Activated naive CD8-positive, alpha-beta T cell treated with anti-CD3 and anti-CD28 coated beads, Interleukin-2, amount 50 U/mL, for 24 hours (primary cell): ENCODE measurements at regions not wholly inside any gene's neighbourhood (a gene's known extent, or its start where the extent isn't known, plus 50 kb on each side); places are given as distances from the start of the nearest gene placed in this dataset.

Source experiments
- ATAC-seq: fragments of 150-1000 bp; cut with Tn5 transposase; one replicate; pipeline ENCODE4 v1.10.0; 2021
- DNase-seq: peaks from one replicate; pipeline ENCODE4 v3.0.0; 2021
- H3K27ac Mint-ChIP-seq: one replicate; pipeline ENCODE4 v1.8.0; 2021; ENCODE audit warnings: mild to moderate bottlenecking, mixed read lengths
- H3K27me3 Mint-ChIP-seq: one replicate; pipeline ENCODE4 v1.8.0; 2021; ENCODE audit warnings: mixed read lengths
- H3K36me3 Mint-ChIP-seq: one replicate; pipeline ENCODE4 v1.8.0; 2021; ENCODE audit warnings: low read depth, mixed read lengths
- H3K4me1 Mint-ChIP-seq: one replicate; pipeline ENCODE4 v1.8.0; 2021; ENCODE audit warnings: mixed read lengths
- H3K4me3 Mint-ChIP-seq: one replicate; pipeline ENCODE4 v1.8.0; 2021; ENCODE audit warnings: mild to moderate bottlenecking, moderate library complexity, mixed read lengths
- H3K9me3 Mint-ChIP-seq: one replicate; pipeline ENCODE4 v1.8.0; 2021; ENCODE audit warnings: mixed read lengths

DNA sequence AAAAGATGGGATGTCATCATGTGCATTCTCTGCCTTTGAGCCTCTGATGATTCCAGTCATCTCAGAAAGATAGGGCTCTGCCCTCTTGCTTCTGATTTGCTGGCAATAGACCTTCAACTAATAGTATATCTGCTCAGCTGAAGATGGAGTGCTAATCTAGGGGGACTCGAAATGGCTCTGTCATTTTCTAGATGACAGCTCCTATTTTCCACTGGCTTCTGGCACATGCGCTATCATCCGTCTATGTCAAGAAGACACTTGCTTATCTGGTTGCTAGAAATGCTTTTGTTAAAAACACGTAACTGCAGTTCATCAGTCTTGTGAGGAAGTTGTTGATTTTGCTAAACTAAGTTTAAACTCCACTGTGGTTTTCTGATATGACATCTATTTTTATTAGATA lies 265.5 kb upstream of the ZNF608 start:
- ATAC-seq: no peak

DNA sequence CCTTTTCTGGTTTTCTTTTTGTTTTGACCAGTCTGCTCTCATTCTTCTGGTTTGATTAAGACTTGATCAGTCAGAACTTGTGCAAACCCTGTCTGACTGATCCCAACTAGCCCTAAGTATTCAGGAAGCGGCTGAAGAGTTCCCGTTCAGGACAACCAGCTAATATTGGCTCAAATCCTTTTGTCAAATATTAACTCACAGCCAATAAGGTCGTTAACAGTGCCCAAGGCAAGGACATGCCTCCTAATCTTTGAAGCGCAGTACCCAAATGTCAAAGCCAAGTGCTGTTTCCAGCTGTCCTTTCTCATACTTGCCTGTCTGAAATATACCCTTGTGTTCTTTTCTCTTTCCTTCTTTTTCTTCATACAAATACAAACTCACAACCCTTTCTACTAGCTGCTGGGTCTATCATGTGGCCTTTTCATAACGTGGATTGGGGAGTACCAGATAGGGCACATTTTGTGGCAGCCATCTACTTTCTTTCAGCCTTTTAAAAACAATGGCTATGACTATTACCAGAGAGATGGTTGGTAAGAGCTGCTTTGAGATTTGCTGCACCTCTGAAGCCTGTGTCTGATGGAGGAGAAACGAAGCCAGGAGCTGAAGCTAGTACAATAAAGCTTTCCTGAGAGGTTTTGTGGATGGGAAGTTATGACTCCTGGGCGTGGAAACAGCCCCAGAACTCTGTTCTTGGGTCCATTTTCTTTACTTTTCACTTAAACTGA lies 266.4 kb upstream of the ZNF608 start:
- no peaks in the 10 kb centered on the region for H3K36me3 Mint-ChIP-seq
- no peak for ATAC-seq

More for the DNA sequence above, 265.5 kb upstream of the ZNF608 start:
- no peaks in the 10 kb centered on the region for H3K27me3 Mint-ChIP-seq
- no peaks in the 10 kb centered on the region for H3K9me3 Mint-ChIP-seq
- H3K27ac Mint-ChIP-seq: no peak overlapping the region
- peaks cover 6% of the 10 kb centered on the region for H3K4me1 Mint-ChIP-seq
- no peaks in the 10 kb centered on the region for H3K36me3 Mint-ChIP-seq
- no peak overlapping the region for H3K4me3 Mint-ChIP-seq
- no peak for DNase-seq

DNA sequence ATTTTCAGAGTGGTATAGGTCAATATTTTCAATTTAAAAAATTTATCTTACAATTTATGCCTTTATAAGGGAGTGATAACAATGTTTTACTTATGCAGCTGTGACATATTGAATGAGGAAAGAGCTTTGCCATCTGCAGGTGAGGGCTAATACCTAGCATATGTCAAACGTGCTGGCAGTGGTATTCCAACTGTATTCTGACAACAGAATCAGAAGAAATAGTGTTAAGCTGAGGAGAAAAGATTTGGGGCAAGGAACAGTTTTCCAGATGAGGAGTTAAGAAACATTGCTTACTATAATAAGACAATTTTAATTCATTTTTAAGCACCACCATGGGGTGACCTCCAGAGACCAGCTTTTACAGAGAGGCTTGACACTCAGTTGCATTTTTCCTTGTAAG lies 267.8 kb upstream of the ZNF608 start:
- H3K9me3 Mint-ChIP-seq: no peaks in the 10 kb centered on the region
- no peaks in the 10 kb centered on the region for H3K36me3 Mint-ChIP-seq
- DNase-seq (no peak), ATAC-seq (no peak)
- peaks cover 6% of the 10 kb centered on the region for H3K4me1 Mint-ChIP-seq
- H3K27ac Mint-ChIP-seq: no peak overlapping the region
- H3K27me3 Mint-ChIP-seq: peaks cover 2% of the 10 kb centered on the region
- no peak overlapping the region for H3K4me3 Mint-ChIP-seq

More for the DNA sequence above, 266.4 kb upstream of the ZNF608 start:
- DNase-seq: no peak
- H3K9me3 Mint-ChIP-seq: no peaks in the 10 kb centered on the region
- peaks cover 6% of the 10 kb centered on the region for H3K4me1 Mint-ChIP-seq
- H3K27ac Mint-ChIP-seq: no peak overlapping the region
- no peaks in the 10 kb centered on the region for H3K27me3 Mint-ChIP-seq
- no peak overlapping the region for H3K4me3 Mint-ChIP-seq

DNA sequence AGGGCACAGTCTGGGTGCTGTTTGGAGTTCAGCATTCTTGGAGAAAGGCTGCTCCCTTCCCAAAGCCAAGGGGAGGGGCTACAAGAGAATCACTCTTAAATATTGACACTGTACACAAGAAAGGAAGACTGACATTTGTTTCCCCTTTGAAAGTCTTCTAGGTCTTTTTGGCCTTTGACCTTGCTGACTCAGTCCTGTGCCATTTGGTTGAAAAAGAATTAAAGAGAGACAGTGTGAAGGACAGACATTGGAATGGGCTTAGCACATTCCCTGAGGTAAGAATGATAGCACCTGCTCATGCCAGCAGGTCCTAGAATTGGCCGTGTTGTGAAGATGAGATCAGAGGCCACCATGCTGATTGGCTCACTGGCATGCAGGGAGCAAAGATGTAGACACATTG lies 271.4 kb upstream of the ZNF608 start:
- Mint-ChIP-seq H3K36me3 (no peaks in the 10 kb centered on the region), H3K9me3 (no peaks in the 10 kb centered on the region), H3K4me1 (peaks cover 2% of the 10 kb centered on the region), H3K4me3 (no peak overlapping the region), H3K27ac (no peak overlapping the region), H3K27me3 (peaks cover 2% of the 10 kb centered on the region)
- DNase-seq (no peak), ATAC-seq (no peak)

DNA sequence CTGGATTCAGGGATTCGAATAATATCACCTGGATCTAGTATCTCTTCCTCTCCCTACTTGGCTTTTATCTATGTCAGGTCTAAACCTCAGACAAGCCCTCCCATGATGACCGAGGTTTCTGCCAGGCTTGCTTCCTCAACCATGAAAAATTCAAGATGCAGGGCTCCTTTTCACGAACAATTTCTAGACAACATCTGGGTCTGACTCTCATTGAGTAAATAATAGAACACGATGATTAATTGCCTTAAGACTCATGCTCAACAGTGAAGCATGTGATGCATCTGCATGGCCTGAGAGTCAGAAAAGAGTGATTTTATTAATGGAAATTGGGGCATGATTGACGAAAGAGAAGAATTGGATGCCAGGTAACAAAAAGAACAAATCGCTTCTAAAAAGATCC lies 277.2 kb upstream of the ZNF608 start:
- Mint-ChIP-seq H3K4me1 (no peaks in the 10 kb centered on the region), H3K36me3 (no peaks in the 10 kb centered on the region), H3K4me3 (no peak overlapping the region), H3K9me3 (no peaks in the 10 kb centered on the region), H3K27ac (no peak overlapping the region), H3K27me3 (peaks cover 2% of the 10 kb centered on the region)
- ATAC-seq (no peak), DNase-seq (no peak)

DNA sequence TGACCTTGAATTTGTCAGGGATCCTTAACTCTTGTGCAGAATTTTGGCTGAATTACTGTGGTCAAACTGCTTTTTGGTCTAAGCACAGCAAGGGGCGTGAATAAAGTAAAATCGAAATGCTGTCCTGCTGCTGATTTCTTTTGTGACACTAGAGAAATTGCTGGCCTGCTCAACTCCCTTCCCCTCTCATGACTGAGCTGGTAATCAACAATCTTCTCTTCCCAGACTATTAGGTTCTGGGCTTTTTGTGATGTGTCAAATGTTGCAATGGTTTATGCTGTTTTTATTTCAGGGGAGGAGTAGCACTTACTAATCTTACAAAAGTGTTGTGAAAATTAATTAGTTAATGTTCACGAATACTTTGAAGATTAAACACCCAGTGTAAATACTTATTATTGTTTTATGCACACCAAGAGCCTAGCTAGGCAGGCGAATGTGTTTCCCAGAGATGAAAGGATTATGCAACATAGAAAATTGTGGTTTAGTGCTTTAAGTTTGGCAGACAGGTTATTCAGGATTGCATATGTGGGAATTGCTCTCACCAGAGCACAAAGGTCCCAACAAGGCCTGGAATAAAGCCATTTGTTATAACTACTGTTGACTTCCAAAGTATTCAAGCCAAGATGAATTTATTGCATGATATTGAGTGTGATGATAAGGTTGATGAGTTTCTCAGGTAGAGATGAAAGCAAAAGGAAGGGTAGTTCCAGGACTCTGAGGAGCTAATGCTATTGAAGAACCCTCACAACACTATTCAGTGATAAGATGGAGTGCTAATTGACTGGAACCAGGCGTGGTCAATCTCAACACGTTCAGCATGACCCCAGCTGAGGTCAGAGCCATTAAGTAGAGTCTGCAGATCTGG lies 280.7 kb upstream of the ZNF608 start:
- H3K36me3 Mint-ChIP-seq: no peaks in the 10 kb centered on the region
- no peak overlapping the region for H3K4me3 Mint-ChIP-seq
- no peak overlapping the region for H3K27ac Mint-ChIP-seq
- H3K27me3 Mint-ChIP-seq: no peaks in the 10 kb centered on the region
- ATAC-seq: no peak
- H3K9me3 Mint-ChIP-seq: no peaks in the 10 kb centered on the region
- no peak for DNase-seq
- no peaks in the 10 kb centered on the region for H3K4me1 Mint-ChIP-seq

DNA sequence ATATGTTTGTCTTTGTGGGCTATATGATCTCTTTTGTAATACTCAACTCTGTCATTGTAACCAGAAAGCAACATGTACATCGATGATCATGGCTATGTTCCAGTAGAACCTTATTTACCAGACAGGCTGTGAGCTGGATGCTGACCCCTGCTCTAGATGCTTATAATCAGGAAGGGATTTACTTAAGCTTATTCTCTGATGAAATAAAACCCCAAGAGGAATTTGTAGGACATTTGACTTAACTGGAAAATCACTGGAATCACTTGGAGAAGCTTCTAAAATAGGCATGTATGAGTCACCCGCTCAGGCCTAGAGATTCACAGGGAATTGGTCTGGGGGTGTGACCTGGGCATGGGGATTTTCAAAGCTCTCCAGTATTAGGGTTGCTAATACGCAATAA lies 285.8 kb upstream of the ZNF608 start:
- H3K9me3 Mint-ChIP-seq: no peaks in the 10 kb centered on the region
- H3K27ac Mint-ChIP-seq: no peak overlapping the region

DNA sequence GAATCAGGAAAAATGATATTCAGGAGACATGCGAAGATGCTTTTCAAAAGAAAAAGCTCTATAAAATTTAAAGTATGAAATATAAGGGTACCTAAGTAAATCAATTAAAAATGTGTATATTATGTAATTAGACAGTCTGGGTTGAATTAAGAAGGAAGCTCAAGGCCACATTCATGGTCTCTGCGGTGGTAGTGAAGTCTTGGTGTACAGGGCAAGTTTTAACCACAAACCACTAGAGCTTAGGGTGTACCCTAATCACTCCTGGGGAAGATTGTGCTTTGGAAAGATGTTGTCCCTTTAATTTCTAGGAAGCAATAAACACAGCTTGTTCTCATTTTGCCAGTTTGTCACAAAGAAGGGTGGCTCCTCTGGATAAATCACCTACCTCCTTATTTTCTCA lies 287.2 kb upstream of the ZNF608 start:
- no peak overlapping the region for H3K27ac Mint-ChIP-seq
- H3K9me3 Mint-ChIP-seq: no peaks in the 10 kb centered on the region
- DNase-seq (no peak), ATAC-seq (no peak)
- H3K4me1 Mint-ChIP-seq: peaks cover 9% of the 10 kb centered on the region
- no peak overlapping the region for H3K4me3 Mint-ChIP-seq
- H3K27me3 Mint-ChIP-seq: peaks cover 4% of the 10 kb centered on the region
- no peaks in the 10 kb centered on the region for H3K36me3 Mint-ChIP-seq

More for the DNA sequence above, 285.8 kb upstream of the ZNF608 start:
- Mint-ChIP-seq H3K4me1 (peaks cover 3% of the 10 kb centered on the region), H3K27me3 (peaks cover 4% of the 10 kb centered on the region), H3K36me3 (no peaks in the 10 kb centered on the region), H3K4me3 (no peak overlapping the region)
- ATAC-seq (no peak), DNase-seq (no peak)

DNA sequence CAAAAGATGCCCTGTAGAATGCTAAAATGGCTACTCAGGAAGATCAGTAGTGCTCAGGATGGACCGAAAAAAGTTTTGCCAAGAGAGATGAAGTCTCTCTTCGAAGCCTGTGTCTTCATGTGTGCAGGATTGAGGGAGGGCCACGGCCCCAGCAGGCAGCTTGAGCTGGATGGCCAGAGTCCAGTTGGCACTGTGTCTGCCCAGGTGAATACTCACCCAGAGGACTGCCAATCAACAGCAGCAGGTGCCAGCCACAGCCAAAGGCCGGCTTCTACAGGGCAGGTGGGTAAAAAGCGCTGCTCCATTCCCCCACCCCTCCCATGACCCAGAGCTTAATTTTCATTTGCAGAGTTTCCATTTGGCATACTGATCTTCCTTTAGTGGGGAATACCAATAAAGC lies 287.9 kb upstream of the ZNF608 start:
- Mint-ChIP-seq H3K27ac (no peak overlapping the region), H3K4me1 (peaks cover 10% of the 10 kb centered on the region), H3K36me3 (no peaks in the 10 kb centered on the region), H3K9me3 (no peaks in the 10 kb centered on the region), H3K27me3 (peaks cover 4% of the 10 kb centered on the region), H3K4me3 (no peak overlapping the region)
- no peak for ATAC-seq
- DNase-seq: no peak

DNA sequence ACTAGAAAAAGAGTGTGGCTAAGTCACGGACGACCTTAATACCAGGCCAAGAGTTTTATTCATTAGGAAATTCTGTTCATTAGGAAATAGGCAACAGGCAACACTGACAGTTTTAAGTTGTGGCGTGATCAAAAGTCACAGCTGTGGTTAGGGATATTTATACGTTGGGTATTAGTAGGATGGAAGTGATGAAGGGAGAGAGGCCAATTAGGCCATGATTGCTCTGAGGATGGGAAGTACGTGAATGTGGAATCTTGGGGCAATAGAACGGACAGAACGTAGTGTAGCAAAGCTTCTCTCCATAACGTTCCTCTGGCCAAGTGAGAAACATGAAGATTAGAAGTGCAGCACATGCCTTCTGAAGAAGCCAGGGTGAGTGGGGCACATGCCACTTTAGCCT lies 290.1 kb upstream of the ZNF608 start:
- H3K27me3 Mint-ChIP-seq: peaks cover 4% of the 10 kb centered on the region
- H3K9me3 Mint-ChIP-seq: no peaks in the 10 kb centered on the region
- H3K36me3 Mint-ChIP-seq: no peaks in the 10 kb centered on the region
- H3K4me3 Mint-ChIP-seq: no peak overlapping the region
- DNase-seq (no peak), ATAC-seq (no peak)
- no peak overlapping the region for H3K27ac Mint-ChIP-seq
- H3K4me1 Mint-ChIP-seq: peaks cover 10% of the 10 kb centered on the region

DNA sequence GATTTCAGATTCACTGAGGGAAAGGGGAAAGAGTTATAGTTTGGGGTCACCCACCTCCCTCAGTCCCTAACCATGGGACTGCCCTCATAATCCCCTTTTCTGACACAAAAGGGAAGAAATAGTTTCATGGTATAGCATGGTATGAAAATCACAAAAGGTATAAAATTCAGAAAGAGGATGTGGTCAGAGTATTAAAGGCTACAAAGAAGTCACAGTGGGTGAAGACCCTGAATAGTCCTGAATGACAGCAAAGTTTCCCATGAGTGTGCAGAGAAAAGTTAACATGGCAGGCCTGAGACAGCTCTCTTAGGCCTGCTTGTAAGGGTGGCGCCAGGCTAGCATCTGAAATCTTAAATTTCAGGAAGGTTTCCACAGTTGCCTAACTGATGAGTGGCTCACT lies 290.6 kb upstream of the ZNF608 start:
- Mint-ChIP-seq H3K27ac (no peak overlapping the region), H3K27me3 (peaks cover 4% of the 10 kb centered on the region), H3K4me3 (no peak overlapping the region), H3K4me1 (peaks cover 10% of the 10 kb centered on the region), H3K36me3 (no peaks in the 10 kb centered on the region), H3K9me3 (no peaks in the 10 kb centered on the region)
- no peak for DNase-seq
- no peak for ATAC-seq

DNA sequence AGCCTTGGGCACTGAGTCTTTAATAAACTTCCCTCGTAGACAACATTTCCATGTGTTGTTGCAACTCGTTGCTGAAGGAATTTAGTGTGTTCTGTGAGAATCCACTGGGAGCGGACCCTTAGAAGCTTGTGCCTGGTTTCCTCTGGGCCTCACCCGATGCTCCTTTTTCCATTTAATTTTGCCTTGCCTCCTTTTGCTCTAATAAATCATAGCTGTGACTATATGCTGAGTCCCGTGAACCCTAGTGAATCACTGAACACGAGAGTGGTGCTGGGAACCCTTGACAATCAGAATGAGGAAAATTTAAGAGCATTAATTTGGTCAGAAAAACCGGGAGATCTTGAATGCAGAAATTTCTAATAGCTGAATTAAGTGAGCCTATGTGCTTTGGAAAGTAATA lies 291.1 kb upstream of the ZNF608 start:
- Mint-ChIP-seq H3K27ac (no peak overlapping the region), H3K4me1 (peaks cover 10% of the 10 kb centered on the region)

DNA sequence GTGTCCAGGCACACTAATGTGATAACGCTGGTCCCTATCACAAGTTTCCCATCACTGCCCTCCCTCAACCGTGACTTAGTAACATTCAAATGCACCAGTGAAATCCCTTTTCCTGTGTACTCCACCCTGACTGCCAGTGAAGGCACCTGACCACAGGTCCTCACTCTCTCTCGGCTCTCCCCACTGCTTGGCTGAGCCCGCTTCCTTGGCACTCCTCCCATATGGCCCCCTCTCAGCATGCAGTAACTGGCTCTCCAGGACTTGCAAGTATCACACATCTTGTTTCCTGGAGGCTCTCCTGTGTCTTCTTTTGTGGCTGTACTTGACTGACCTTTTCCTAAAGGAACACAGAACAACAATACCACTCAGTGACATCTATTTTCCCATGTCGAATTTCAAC lies 292.0 kb upstream of the ZNF608 start:
- peaks cover 4% of the 10 kb centered on the region for H3K27me3 Mint-ChIP-seq
- no peak overlapping the region for H3K27ac Mint-ChIP-seq
- no peak overlapping the region for H3K4me3 Mint-ChIP-seq
- no peak for DNase-seq
- ATAC-seq: no peak
- peaks cover 10% of the 10 kb centered on the region for H3K4me1 Mint-ChIP-seq
- no peaks in the 10 kb centered on the region for H3K9me3 Mint-ChIP-seq
- H3K36me3 Mint-ChIP-seq: no peaks in the 10 kb centered on the region

More for the DNA sequence above, 291.1 kb upstream of the ZNF608 start:
- Mint-ChIP-seq H3K36me3 (no peaks in the 10 kb centered on the region), H3K9me3 (no peaks in the 10 kb centered on the region), H3K4me3 (no peak overlapping the region), H3K27me3 (peaks cover 4% of the 10 kb centered on the region)
- ATAC-seq: no peak
- DNase-seq: no peak

DNA sequence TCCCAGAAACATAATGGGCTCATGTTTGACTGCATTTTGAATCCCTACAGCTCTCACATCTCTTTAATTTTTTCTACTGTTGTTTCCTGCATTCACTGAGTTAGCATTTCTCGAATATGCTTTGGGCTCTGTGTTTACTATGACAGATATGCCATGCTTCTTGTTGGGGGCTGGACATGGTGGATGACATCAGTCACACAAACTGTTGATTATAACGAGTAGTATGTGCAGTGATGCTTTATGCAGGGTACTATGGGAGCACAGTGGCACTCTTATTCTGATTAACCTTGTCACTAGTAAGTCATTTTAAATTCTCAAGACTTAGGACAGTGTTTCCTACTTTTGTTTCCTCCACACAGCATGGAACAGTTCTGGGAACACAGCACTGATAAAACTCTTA lies 295.4 kb upstream of the ZNF608 start:
- H3K9me3 Mint-ChIP-seq: no peaks in the 10 kb centered on the region
- no peaks in the 10 kb centered on the region for H3K36me3 Mint-ChIP-seq
- H3K27me3 Mint-ChIP-seq: no peaks in the 10 kb centered on the region
- ATAC-seq (no peak), DNase-seq (no peak)
- peaks cover 10% of the 10 kb centered on the region for H3K4me1 Mint-ChIP-seq
- no peak overlapping the region for H3K4me3 Mint-ChIP-seq
- no peak overlapping the region for H3K27ac Mint-ChIP-seq

DNA sequence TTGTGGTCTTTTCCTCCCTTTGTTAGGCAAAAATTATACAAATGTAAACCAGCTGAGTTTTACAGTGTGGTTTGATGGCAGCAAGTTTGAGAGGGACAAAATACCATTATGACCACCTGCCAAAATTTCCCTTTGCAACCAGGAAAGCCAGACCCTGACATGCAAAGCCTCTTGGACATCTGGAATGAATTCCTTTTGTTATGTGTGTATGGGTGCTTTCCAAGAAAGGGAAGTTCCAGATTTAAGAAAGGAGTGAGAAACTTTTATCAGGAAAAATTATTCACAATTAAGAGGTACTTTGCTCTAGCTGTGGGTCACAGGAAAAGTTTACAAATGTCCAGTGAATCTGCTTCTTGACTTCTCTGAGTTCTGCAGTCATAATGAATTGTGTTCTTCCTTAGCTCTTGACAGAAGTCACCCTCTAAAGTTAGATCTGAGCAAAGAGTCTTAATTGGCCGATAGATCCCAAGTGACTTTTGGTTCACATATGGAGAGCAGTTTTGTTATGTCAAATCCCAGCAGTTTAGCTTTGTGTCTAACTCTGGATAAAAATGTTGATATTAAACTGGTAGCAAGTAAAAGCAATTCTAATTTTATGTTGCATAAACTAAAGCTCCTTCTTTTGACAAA lies 295.9 kb upstream of the ZNF608 start:
- DNase-seq: no peak
- no peaks in the 10 kb centered on the region for H3K9me3 Mint-ChIP-seq
- H3K27me3 Mint-ChIP-seq: no peaks in the 10 kb centered on the region
- no peak overlapping the region for H3K27ac Mint-ChIP-seq
- H3K4me1 Mint-ChIP-seq: peaks cover 7% of the 10 kb centered on the region
- H3K36me3 Mint-ChIP-seq: no peaks in the 10 kb centered on the region
- ATAC-seq: no peak
- H3K4me3 Mint-ChIP-seq: no peak overlapping the region
